Fibroblast of mammary gland (primary cell): ENCODE measurements at regions not wholly inside any gene's neighbourhood (a gene's known extent, or its start where the extent isn't known, plus 50 kb on each side); places are given as distances from the start of the nearest gene placed in this dataset.
A peak's percentile ranks its signal among the peaks of the same experiment; 100 is the strongest.

Experiments
- DNase-seq: peaks from one replicate; pipeline ENCODE4 v3.0.0-alpha.2; 2010; ENCODE audit warnings: low read depth
- H3K4me3 ChIP-seq: 2 replicates; pipeline ENCODE4 v1.5.1; 2011; ENCODE audit warnings: low read depth, mild to moderate bottlenecking, low read length, moderate library complexity; ENCODE audit not compliant: control insufficient read depth
- TF ChIP-seq, protein P1 (sequence below): conservative IDR thresholded peaks from 2 replicates; pipeline ENCODE4 v1.5.1; 2011; ENCODE audit warnings: low read depth, low read length, inconsistent platforms; ENCODE audit not compliant: control insufficient read depth, insufficient read depth

GRCh38 chr12:45670346-45671065, 59.0 kb upstream of the ARID2 start:
- H3K4me3 ChIP-seq, result no peak overlapping the region
- DNase-seq, result peak; percentile 18
- TF ChIP-seq, protein P1, sequence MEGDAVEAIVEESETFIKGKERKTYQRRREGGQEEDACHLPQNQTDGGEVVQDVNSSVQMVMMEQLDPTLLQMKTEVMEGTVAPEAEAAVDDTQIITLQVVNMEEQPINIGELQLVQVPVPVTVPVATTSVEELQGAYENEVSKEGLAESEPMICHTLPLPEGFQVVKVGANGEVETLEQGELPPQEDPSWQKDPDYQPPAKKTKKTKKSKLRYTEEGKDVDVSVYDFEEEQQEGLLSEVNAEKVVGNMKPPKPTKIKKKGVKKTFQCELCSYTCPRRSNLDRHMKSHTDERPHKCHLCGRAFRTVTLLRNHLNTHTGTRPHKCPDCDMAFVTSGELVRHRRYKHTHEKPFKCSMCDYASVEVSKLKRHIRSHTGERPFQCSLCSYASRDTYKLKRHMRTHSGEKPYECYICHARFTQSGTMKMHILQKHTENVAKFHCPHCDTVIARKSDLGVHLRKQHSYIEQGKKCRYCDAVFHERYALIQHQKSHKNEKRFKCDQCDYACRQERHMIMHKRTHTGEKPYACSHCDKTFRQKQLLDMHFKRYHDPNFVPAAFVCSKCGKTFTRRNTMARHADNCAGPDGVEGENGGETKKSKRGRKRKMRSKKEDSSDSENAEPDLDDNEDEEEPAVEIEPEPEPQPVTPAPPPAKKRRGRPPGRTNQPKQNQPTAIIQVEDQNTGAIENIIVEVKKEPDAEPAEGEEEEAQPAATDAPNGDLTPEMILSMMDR, result no peak

DNA sequence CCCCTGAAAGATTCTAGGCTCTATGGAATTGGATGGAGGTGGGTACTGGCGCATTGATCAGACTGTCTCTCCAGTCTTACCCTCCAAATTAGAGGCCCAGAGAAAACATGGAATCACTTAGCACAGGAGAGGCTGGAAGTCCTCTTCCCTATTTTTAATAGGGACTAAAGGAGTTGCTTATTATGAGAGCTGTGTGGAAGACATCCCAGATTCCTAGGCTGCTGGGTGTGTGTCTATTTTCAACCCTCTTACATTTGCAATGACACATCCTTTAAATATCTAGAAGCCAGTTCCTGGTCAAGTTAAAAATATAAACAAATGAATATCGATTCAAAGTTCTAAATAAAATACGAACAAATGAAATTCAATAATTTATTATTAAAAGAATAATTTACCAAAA, 58.3 kb upstream of the ARID2 start:
- no peak overlapping the region for H3K4me3 ChIP-seq
- peak; percentile 59 for DNase-seq
- TF ChIP-seq, protein P1, result no peak

- H3K4me3 ChIP-seq, result no peak overlapping the region
- peak; percentile 79 for DNase-seq
- TF ChIP-seq, protein P1, result no peak
These were observed 55.1 kb upstream of the ARID2 start for GRCh38 chr12:45674181-45674977.

DNA sequence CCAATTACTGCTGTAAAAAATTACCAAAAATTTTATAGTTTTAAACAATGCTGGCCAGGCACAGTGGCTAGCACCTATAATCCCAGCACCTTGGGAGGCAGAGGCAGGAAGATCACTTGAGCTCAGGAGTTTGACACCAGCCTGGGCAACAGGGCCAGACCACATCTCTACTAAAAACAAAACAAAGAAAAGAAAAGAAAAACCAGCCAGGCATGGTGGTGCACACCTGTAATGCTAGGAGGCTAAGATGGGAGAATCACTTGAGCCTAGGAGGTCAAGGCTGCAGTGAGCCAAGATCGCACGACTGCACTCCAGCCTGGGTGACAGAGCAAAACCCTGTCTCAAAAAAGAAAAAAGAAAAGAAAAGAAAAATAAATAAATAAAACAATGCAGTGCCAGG, 54.0 kb upstream of the ARID2 start:
- no peak for DNase-seq
- H3K4me3 ChIP-seq, result no peak overlapping the region
- TF ChIP-seq, protein P1, result no peak
